DMS114 treated with DMSO at 0.1 percent for 48 hours (cell line): ENCODE measurements at regions not wholly inside any gene's neighbourhood (a gene's known extent, or its start where the extent isn't known, plus 50 kb on each side); places are given as distances from the start of the nearest gene placed in this dataset.

Source experiments
- DNase-seq: peaks from one replicate; lab custom pipeline; 2025; ENCODE audit not compliant: unreplicated experiment; lab: John Stamatoyannopoulos, UW

DNA sequence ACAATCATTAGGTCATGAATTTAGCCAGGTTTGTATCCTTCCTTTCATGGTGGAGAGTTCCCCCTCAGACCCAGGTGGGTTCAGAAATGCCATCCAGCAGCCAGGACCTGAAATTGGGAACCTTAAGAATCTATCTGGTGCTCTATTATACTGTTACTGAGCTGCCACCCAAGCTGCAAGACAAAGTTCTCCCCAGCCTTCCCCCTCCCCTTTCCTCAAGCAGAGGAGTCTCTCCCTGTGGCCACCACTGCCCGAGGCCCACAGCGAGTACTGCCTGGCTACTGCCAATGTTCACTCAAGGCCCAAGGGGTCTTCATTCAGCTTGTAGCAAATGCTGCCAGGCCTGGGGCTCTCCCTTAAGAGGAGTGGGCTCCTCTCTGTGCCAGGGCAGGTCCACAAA is 133.8 kb downstream of the TMEM38B start:
- DNase-seq = no peak

DNA sequence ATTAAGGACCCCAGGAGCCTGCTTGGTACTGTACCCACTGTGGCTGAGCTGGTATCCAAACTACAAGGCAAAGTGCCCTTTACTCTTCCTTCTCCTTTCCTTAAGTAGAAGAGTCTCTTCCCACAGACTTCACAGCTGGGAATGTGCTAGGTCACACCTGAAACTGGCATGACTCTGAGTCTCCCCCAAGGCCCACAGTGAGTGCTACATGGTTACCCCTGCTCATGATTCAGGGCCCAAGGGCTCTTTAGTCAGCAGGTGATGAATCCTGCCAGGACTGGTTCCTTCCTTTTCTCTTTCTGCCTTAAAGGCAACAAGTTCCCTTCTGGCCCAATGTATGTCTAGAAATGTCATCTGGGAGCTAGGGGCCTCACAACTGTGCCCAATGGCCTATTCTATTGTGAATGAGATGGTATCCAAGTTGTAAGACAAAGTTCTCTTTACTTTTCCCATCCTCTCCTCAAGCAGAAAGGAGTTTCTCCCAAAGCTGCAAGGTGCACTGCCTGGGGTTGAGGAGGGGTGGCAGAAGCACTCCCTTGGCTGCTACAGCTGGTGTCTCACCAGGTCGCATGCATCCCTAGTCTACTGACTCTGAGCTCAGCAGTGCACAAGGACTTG is 134.4 kb downstream of the TMEM38B start:
- no peak for DNase-seq

DNA sequence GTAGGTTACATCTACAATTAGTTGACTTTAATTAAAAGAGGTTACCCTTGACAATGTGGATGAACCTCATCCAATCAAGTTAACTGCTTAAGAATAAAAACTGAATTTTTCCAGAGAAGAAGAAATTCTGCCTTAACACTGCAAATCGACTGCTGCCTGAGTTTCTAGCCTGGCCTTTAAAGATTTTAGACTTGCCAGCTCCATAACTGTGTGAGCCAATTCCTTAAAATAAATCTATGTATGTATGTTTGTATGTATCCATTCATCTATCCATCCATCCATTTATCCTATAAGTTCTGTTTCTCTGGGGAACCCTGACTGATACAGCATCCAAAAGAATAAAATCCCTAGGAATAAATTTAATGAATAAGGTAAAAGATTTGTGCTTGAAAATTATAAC is 136.1 kb downstream of the TMEM38B start:
- no peak for DNase-seq

DNA sequence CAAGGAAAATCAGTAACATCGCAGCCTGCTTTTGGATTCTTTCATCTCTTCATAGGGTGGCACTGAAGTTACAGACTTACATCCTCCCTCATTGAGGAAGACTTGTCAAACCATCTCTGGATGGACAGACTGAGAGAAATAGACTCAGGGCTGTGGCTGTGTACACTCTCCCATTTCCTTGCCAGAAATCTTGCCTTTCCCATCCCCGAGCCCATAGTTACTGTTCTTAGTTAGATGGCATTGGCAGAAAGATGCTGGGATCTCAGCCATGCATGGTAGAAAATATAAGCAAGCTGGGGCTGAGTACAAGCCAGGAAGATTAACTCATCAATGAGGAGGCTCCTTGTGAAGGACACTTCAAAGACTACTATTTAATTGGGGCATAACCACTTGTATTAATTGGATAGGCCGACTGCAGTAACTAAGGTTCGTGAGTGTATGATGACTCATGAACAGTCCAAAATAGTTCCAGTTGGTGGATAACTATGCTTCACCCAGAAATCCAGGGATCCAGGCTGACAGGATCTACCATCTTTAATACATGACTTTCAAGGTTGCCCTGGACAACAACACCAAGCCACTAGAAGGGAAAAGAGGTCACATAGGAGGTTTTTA is 137.9 kb downstream of the TMEM38B start:
- DNase-seq = no peak

DNA sequence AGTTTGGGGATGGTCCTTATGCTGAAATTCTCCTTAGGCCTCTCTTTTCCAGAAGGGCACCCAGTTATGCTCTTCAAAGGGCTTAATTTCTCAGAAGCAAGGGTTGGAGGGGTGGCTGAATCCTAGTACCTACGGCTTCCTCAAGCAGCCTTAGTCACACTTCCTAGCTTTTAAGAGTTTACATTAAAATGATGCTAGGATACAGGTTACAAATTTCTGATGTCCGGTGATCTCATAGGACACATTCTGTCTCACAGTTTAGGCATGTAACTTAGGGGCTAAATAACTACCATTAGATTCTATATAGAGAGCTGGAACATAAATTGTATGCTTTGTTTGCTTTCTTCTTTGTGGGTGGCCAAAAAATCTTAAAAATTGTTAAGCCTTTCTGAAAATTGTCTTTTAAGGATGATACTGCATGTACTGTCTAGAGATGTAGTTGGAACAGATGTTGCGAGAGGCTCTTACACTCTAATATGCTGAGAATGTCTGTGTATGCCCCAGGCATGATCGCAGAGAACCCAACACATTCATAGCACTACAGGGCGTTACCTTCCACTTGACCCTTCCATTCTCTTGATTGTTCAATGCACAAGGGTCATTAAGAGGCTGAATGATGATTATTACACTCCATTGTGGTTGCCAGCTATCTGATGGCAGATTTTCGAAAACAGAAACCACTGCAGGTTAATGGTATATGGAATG is 139.1 kb downstream of the TMEM38B start:
- DNase-seq = no peak

DNA sequence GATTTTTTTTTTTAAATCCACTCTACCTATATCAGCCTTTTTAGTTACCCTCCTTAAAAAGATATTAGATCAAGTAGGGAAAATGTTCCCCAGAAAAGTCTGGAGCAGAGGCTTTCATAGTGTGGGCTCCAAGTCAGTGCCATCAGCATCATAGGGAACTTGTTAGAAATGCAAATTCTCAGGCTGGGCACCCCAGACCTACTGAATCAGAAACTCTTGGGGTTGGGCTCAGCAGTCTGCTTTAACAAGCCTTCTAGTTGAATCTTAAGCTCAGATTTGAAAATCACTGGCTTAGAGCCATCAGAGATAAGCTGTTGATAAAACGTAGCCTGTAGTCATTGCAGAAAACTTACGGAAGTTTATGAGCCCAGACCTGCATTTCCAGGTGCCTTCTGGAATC is 140.1 kb downstream of the TMEM38B start:
- no peak for DNase-seq

DNA sequence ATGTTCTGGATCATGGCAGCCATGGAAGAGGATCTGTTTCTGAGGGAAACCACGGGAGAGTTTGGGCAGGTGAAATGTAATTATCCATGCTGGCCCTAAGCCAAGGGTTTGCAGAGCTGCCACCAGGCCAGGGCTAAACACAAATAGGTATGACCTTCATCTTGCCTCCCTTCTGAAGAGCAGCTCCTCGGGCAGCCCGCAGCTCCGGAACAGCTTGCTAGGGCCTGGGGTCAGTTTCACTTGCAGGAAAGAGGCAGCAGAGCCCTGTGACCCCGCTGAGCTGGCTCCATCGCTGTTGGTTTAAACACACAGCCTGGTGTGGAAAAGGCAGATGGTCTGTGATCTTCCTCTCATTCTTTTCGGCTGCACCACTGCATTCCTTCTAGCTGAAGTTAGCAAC is 141.4 kb downstream of the TMEM38B start:
- DNase-seq = no peak

DNA sequence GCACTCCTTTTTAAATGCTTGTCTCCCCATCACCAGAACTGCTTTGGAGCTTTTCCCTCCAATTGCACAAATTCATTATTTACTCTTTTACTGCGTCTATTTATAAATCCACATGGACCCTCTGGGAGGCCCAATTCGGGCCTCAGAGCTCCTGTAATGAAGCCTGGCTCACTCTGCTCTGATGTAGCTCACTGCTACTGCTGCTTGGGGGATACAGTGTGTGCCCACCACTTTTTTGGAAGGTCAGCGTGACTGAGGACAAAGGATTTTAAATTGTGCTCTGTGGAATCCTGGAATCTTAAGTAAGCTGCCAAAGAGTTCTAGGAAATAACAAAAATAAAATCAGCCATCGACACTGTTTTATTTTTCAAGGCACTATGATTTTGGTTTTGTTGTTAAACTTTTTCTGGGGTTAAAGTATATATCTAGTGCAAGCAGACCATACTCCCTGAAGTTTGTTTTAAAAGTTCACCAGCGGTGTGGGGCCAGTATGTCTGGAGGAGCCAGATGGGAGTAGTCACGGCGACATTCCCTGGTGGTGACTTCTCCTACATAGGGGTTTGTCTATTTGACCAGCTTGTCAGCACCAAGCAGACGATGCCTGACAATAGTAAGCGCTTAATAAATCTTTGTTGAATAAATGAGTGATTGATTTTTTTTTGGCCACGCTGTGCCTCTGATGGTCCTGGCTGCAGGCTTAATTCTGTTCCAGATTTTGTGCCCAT is 142.8 kb downstream of the TMEM38B start:
- DNase-seq = no peak

DNA sequence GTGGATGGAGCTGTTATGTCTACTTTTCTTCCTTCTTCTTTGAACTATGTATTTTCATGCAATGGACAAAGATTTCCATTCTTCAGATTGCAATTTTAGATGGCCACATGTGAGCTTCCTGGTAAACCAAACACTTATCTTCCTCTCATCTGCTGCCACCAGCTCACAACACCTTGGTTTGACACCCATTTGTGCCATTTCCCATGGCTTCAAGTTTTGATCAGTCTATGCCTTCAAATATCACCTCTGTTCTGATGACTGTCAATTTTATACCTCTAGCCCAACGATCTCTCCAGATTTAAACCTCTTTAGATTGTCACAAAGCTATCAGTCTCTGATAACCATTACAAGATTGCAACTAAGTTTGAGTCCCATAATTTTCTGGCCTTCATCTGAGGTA is 147.2 kb downstream of the TMEM38B start:
- DNase-seq = no peak

DNA sequence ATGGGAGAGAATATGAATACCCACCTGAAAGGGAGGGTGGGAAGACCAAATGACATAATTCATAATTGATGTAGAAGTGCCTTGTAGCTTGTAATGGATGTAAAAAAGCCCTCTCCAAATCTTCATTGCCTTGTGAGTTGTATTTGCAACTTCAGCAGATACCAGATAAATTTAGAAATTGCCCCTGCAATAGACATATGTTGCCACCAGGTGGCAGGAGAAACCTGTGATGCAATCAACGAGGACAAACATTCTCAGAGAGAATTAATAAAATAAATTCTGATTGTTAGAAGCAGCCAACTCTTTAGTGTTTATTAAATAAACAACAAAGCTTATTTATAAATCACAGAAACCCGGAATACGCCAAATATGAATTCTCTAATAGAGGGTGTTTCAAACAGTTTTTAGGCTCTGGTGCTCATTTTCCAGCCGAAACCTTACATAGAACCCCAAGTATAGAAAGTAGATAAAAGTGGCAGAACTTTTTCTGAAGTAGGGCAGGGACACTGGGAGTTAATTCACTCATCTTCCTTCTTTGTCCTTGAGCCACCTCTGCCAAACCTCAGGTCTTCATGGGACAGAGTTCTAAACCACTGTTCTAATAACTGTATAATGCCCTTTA is 147.8 kb downstream of the TMEM38B start:
- peak; percentile 4 for DNase-seq

DNA sequence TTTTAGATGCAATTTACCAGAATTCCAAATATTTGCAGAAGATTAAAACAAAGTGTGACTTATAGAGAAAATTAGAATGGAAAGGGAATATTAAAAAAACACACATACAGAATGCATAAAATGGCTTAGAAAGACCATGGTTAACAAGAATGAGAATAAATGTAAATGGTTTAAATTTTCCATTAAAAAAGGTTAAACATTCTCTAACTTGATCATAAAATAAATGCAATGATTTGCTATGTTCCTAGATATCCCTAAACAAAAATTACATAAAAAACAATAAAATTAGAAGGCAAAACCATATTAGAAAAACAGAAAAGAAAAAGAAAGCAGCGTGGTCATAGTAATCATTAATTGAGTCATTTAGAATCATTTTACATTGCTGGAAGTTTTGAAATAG is 152.5 kb downstream of the TMEM38B start:
- DNase-seq = no peak

DNA sequence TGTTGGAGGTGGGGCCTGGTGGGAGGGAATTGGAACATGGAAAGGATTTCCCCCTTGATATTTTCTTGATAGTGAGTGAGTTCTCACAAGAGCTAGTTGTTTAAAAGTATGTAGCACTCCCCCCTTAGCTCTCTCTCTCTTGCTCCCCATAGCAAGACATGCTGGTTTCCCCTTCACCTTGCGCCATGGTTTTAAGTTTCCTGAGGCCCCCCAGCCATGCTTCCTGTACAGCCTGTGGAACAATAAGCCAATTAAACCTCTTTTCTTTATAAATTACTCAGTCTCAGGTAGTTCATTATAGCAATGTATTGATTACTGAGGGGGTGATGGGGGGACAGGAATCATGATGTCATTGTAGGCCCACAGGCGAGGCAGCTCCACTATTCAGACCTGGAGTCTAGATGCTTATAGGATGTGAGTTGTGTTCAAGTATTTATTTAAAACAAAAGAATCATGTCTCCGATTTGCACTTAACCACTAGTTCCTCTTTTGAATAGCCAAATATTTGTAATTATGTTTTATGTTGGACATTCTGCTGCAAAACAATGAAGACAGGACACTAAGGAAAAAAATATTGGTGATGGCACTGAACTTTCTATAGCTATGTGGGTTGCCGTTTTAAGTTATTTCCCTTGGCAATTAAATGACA is 156.6 kb downstream of the TMEM38B start:
- no peak for DNase-seq

DNA sequence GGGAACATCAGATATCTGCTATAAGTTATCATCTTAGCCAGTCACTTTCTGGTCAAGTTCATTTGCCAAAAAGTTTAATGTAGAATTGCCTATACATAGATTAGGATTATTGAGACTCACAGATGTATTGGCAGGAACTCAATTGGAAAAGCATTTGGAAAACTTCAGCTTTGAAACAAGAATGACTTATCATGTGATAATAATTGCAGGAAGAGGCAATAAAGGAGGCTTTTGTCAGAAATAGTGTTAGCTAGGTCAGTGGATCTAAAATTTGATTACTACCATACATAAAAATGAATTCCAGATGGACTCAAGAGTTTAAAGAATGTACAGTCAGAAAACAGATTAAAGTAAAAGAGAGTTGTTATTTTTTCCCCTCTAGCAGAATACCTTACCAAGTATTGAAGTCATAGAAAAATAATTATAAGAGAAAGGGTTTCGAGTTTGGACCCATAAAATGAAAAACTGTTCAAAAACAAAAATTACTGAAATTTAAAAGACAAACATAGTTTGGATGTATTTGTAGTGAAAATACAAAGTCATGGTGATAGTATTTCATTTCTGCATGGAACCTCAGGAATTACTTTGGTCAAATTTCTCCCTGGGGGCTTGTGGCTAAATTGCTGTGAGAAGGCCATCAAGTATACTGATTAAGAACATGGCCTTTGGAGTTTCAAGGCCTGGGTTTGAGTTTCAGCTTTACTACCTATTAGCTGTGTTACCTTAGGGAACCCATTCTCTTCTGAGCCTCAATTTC is 159.9 kb downstream of the TMEM38B start:
- DNase-seq = no peak

DNA sequence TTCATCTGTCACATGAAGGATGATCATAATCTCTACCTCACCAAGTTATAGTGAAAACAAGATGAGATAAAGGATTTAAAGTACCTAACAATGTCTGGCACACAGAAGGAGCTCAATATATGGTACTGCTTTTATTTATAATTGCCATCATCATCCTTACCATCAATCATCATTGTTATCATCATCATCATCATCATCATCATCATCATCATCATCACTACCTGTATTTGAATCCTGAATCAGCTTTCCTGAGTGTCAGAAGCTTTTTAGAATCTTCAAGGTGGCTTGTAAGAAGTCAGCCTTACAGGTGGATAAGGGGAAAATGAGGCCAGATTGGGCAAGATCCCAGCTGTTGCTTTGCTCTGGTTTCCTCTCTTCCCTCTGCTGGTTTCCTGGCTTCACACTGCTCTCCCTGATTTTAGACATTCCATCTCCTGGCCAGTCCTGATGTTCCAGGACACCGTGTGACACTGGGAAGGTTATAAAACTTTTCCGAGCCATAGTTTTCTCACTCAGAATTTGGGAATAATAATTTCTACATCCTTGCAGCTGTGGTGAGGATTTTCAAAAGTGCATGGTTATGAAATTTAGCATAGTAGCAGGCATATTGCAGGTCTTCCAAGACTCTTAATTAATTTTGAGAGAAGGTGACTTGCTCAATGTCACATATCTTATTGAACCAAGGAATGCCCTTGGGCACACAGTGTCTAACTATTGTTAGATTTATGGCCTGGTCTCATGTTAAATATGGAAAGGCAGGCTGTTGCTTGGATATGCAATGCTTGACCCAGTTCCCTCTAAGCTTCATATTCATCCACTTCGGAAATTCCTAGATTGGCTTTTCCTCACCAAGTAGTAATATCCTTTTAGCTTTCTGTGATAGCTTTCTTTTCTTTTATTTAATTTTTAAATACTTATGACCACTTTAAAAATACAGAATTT is 160.7 kb downstream of the TMEM38B start:
- DNase-seq = no peak

DNA sequence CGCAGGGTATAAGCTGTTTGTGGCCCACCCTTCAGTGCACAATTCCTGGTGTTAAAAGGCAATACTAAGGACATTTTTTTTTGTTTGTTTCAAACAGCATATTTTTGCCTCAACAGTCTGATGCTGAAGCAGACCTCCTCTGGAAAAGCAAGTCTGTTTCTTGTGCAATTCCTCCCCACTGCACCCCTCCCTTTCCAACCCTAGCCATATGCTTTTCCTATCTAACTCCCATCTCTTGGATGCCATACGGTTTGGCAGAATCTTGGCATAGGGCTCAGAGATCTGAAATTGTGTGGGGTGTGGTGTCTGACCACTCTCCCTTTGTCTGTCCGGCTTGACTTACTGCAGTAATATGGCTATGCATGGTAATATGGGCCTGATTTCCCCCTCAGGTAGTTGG is 161.6 kb downstream of the TMEM38B start:
- DNase-seq = no peak

DNA sequence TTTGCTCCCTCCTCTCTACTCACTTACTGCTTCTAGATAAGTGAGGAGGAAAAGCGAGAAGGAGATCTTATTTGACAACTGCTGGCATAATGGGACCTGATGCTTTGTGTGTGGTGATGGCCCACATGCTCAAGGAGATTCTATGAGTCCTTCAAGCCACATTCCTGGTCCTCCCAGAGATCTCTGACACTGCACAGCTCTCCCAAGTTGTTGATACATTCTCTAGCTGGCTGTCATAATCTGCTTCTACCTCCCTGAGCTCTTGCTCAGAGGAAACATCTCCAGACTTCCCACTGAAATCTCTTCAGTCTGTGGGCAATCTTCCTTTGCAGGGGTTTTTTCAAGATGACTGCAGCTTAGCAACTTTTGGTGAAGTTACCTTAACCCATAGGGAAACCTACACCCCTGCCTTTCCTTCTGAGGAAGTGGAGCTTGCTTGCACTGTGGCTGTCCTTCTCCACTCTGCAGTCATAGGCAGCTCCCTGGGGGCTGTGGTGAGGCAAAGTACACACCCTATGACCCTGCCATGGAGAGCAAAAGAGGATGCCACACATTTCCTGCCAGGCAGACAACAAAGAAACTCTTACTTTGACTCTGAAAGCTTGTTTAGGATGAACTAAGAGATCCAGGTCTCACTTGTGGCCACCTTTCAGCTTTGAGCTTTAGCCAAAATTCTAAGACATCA is 163.8 kb downstream of the TMEM38B start:
- DNase-seq = no peak

DNA sequence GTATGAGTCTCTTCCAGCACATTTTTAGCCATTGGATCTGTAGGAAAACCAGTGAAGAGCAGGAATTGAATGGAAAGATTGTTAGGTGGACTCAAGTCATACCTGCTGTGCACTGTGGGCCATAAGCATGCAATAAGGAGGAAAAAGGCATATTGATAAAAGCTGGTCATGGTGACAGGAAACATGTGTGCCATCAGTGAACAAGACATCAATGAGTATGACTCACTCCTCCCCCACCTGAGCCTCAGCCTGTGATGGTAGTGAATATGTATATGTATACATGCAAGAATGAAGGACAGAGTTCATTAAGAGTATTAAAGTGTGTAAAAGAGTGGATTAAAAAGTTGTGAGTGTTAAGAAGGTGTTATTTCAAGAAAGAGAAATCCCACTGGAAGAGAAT is 164.5 kb downstream of the TMEM38B start:
- no peak for DNase-seq

DNA sequence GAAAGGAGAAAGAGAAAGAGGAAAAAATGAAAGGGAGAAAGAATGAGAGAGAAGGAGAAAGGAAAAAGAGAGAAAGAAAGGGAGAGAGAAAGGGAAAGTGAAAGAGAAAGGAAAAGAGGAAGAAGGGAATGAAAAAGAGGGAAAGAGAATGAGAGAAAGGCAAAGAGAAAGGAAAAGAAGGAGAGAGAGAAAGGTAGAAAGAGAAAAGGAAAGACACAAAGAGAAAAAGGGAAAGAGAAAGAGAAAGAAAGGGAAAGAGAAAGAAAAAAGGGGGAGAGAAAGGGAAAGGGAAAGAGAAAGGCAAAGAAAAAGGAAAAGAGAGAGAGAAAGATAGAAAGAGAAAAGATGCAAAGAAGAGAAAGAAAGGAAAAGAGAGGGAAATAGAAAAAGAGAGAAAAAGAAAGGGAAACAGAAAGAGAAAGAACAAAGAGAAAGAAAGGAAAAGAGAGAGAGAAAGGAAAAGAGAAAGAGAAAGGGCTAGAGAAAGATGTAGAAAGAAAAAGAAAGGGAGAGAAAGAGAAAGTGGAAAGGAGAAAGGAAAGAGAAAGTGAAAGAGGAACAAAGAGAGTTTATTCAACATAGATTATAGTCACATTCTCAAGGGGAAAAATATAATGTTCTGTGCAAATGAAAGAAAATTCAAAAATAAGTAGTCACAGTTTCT is 165.2 kb downstream of the TMEM38B start:
- DNase-seq = no peak
